A673 (cell line): ENCODE measurements at regions not wholly inside any gene's neighbourhood (a gene's known extent, or its start where the extent isn't known, plus 50 kb on each side); places are given as distances from the start of the nearest gene placed in this dataset.

ENCODE experiments used
- BruUV-seq: library from RNA; stranded (reverse); fragments of 400-500 nt; replicated peaks from 2 replicates; lab custom pipeline; 2021; lab: Mats Ljungman, UMichigan
- CTCF ChIA-PET: fragments of 300-600 bp; sonication (Branson Sonifier 250); formaldehyde crosslinking; loops from one replicate; lab custom pipeline; 2022; ENCODE audit warnings: antibody characterized with exemption; lab: Charles Lee
- POLR2A ChIA-PET: fragments of 300-600 bp; sonication (Branson Sonifier 250); formaldehyde crosslinking; loops from one replicate; lab custom pipeline; 2022; ENCODE audit warnings: antibody characterized with exemption; ENCODE audit not compliant: low non-redundant PET; lab: Charles Lee
- DNase-seq: peaks from one replicate; pipeline ENCODE4 v3.0.0-alpha.2; 2015; ENCODE audit warnings: low spot score
- H3K27ac ChIP-seq: fragments of 200-600 bp; sonication (generic); 2 replicates; pipeline ENCODE4 v1.5.1; 2016; ENCODE audit warnings: mixed run types, low read depth, mild to moderate bottlenecking, mixed read lengths, antibody characterized with exemption, low read length; ENCODE audit not compliant: poor library complexity, severe bottlenecking
- H3K27me3 ChIP-seq: fragments of 200-600 bp; sonication (generic); replicated peaks from 2 replicates; pipeline ENCODE4 v1.6.1; 2017; ENCODE audit warnings: mixed run types, low read depth, mild to moderate bottlenecking, mixed read lengths, antibody characterized with exemption, low read length; ENCODE audit not compliant: insufficient read depth, poor library complexity
- H3K36me3 ChIP-seq: fragments of 200-600 bp; sonication (generic); 2 replicates; pipeline ENCODE4 v1.6.1; 2016; ENCODE audit warnings: mixed run types, mild to moderate bottlenecking, mixed read lengths, antibody characterized with exemption, low read length; ENCODE audit not compliant: insufficient read depth, poor library complexity, severe bottlenecking
- H3K4me1 ChIP-seq: fragments of 200-600 bp; sonication (generic); 2 replicates; pipeline ENCODE4 v1.6.1; 2017; ENCODE audit warnings: mixed run types, mild to moderate bottlenecking, mixed read lengths, antibody characterized with exemption, low read length; ENCODE audit not compliant: insufficient read depth, poor library complexity, severe bottlenecking
- H3K4me3 ChIP-seq: fragments of 200-600 bp; sonication (generic); 2 replicates; pipeline ENCODE4 v1.5.1; 2016; ENCODE audit warnings: low read depth, mixed run types, mild to moderate bottlenecking, mixed read lengths, low read length; ENCODE audit not compliant: poor library complexity, severe bottlenecking
- H3K9me3 ChIP-seq: fragments of 200-600 bp; sonication (generic); 2 replicates; pipeline ENCODE4 v1.6.1; 2016; ENCODE audit warnings: mixed run types, low read depth, mild to moderate bottlenecking, mixed read lengths, antibody characterized with exemption, low read length; ENCODE audit not compliant: poor library complexity, severe bottlenecking
- CTCF ChIP-seq: fragments of 300-800, 200-600 bp; sonication (generic); conservative IDR thresholded peaks from 2 replicates; pipeline ENCODE4 v1.5.1; 2017; ENCODE audit warnings: low read depth, mild to moderate bottlenecking, antibody characterized with exemption, low read length, moderate library complexity, mixed read lengths
- EZH2 ChIP-seq: fragments of 200-600 bp; sonication (generic); IDR thresholded peaks from 2 replicates; pipeline ENCODE4 v1.6.1; 2017; ENCODE audit warnings: borderline replicate concordance, low read depth, mild to moderate bottlenecking, mixed read lengths, antibody characterized with exemption, low read length; ENCODE audit not compliant: poor library complexity, severe bottlenecking
- intact Hi-C: fragments of 100-400 bp; cut with micrococcal nuclease; formaldehyde crosslinking; loops from one replicate; pipeline ENCODE4 v1.10.0; 2022; ENCODE audit not compliant: unreplicated experiment

- no peaks in the 10 kb centered on the region for H3K9me3 ChIP-seq
- no peak for TF ChIP-seq CTCF
- no peak for TF ChIP-seq EZH2
- ChIA-PET POLR2A (no interaction called here), CTCF (no interaction called here)
- H3K36me3 ChIP-seq, result no peaks in the 10 kb centered on the region
- no peaks in the 10 kb centered on the region for H3K4me1 ChIP-seq
- no peak overlapping the region for H3K4me3 ChIP-seq
- no peak overlapping the region for H3K27ac ChIP-seq
- no peak for DNase-seq
- BruUV-seq, result no TSS peak
- no peaks in the 10 kb centered on the region for H3K27me3 ChIP-seq
- intact Hi-C loops, result no loop called here
Observed at GRCh38 chr2:167626961-167627360, 620.4 kb downstream of the STK39 start.

- no peak overlapping the region for H3K27ac ChIP-seq
- no peaks in the 10 kb centered on the region for H3K36me3 ChIP-seq
- no TSS peak for BruUV-seq
- intact Hi-C loops, result no loop called here
- no peaks in the 10 kb centered on the region for H3K4me1 ChIP-seq
- ChIA-PET POLR2A (no interaction called here), CTCF (no interaction called here)
- H3K9me3 ChIP-seq, result no peaks in the 10 kb centered on the region
- H3K27me3 ChIP-seq, result no peaks in the 10 kb centered on the region
- no peak overlapping the region for H3K4me3 ChIP-seq
- TF ChIP-seq EZH2 (no peak), CTCF (no peak)
- no peak for DNase-seq
Observed at GRCh38 chr2:167626301-167626700, 621.1 kb downstream of the STK39 start.

- Histone ChIP-seq H3K4me3 (no peak overlapping the region), H3K27me3 (no peaks in the 10 kb centered on the region), H3K36me3 (no peaks in the 10 kb centered on the region), H3K9me3 (no peaks in the 10 kb centered on the region), H3K4me1 (no peaks in the 10 kb centered on the region), H3K27ac (no peak overlapping the region)
- BruUV-seq, result no TSS peak
- ChIA-PET POLR2A (no interaction called here), CTCF (no interaction called here)
- intact Hi-C loops, result no loop called here
- TF ChIP-seq EZH2 (no peak), CTCF (no peak)
- DNase-seq, result no peak
Observed at GRCh38 chr2:167616997-167617396, 630.4 kb downstream of the STK39 start.
